ENCODE measurements at regions not wholly inside any gene's neighbourhood (a gene's known extent, or its start where the extent isn't known, plus 50 kb on each side); places are given as distances from the start of the nearest gene placed in this dataset.
"Not testable (repeated sequence)": the region's sequence is repeated elsewhere in the genome, so short reads cannot be mapped to it uniquely, and the experiment has no call there.

DNA sequence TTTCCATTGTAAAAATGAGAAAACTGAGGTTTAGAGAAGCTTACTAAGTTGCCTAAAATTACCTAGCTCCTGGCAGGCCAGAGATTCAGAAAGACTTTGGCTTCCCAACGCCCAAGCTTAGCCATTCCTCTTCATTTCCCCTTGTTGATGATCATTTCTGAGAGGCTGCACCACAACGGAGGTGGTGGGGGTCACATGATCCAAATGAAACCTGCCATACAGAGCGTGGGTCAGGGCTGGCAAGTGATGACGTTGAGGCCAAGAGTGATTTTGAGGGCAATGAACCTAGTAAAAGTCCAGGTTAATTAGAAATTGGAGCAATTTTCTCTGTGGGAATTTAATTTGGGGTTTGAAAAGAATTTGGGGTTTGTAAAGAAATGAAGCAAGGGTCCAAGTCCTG is 109.9 kb downstream of the TMEM182 start:
- no peak for DNase-seq

- no peak for DNase-seq
These were observed 110.6 kb downstream of the TMEM182 start for GRCh38 chr2:102872388-102872787.

GRCh38 chr2:102879513-102879912 is 117.7 kb downstream of the TMEM182 start:
- not testable (repeated sequence) for DNase-seq

DNA sequence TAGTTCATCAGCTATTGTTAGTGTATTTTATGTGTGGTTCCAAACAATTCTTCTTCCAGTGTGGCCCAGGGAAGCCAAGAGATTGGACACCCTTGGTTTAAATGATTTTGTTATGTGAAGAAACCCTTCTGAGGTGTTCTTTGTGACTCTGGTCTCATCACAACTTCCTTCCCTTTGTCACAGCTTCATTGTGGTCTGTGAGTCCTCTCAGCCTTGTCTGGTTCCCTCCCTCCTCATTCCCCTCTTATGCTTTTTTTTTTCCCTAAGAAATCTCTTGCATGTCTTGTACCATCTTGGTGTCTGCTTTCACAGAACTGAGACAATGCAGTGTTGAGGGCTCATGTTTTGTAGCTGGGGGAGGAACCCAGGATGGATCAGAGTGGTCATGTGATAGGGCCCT is 118.9 kb downstream of the TMEM182 start:
- no peak for DNase-seq

- no peak for DNase-seq
These were observed 124.5 kb downstream of the TMEM182 start for GRCh38 chr2:102886216-102886893.

- DNase-seq, result no peak
These were observed 126.7 kb downstream of the TMEM182 start for GRCh38 chr2:102888514-102888913.

DNA sequence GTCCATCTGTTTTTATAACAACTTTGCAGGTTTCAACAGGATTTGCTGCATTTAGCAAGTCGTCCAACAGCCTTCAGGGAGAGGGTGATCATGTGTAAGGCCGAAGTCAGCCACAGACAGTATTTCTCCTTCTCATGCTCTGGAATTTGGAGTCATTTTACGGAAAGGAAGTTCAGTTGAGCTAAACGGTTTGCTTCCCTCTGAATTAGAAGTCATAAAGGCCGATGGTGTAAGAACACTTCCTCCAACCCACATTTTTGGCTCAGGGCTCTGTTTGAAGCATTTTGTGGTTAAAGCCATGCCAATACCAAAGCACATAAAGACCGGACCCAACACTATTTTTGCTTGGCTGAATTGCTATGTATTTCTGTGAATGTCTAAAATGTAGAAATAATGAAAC is 129.5 kb downstream of the TMEM182 start:
- DNase-seq, result no peak

GRCh38 chr2:102892698-102893310 is 131.0 kb downstream of the TMEM182 start:
- DNase-seq, result no peak

DNA sequence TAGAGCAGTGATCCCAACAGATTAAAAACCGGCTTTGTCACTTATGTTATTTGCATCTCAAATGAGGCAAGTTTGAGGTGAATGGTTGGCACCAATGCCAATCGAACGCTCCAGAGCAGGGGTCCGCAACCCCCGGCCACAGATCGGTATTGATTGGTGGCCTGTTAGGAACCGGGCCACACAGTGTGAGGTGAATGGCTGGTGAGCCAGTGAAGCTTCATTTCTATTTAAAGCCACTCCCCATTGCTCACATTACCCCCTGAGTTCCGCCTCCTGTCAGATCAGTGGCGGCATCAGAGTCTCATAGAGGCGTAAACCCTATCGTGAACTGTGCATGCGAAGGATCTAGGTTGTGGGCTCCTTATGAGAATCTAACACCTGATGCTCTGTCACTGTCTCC is 132.0 kb downstream of the TMEM182 start:
- DNase-seq, result no peak

- no peak for DNase-seq
These were observed 133.5 kb downstream of the TMEM182 start for GRCh38 chr2:102895376-102895775.

GRCh38 chr2:102909240-102909639 is 147.4 kb downstream of the TMEM182 start:
- not testable (repeated sequence) for DNase-seq

GRCh38 chr2:102910724-102911123 is 148.9 kb downstream of the TMEM182 start:
- no peak for DNase-seq

DNA sequence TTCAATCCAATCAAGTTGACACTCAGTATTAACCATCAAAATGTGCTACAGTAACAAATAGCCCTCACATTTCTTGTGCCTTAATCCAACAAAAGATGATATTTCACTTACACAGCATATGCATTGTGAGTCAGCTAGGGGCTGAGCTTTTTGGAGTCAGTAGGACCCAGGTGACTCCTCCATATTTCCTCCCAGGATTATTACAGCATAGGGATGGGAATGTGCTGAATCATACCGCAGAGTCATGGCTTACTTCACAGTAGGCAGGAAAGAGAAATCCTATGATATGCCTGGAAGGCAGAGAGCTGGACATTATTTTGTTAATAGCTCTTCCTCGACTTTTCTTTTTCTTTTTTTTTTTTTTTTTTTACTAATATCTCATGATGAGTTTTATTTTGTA is 153.3 kb downstream of the TMEM182 start:
- no peak for DNase-seq

- DNase-seq, result no peak
These were observed 160.5 kb downstream of the TMEM182 start for GRCh38 chr2:102922321-102922720.

- no peak for DNase-seq
These were observed 163.2 kb downstream of the TMEM182 start for GRCh38 chr2:102925003-102925402.

- no peak for DNase-seq
These were observed 166.0 kb downstream of the TMEM182 start for GRCh38 chr2:102927854-102928267.

GRCh38 chr2:102929721-102930120 is 167.9 kb downstream of the TMEM182 start:
- no peak for DNase-seq

- no peak for DNase-seq
These were observed 170.7 kb downstream of the TMEM182 start for GRCh38 chr2:102932501-102932900.

GRCh38 chr2:102939207-102939606 is 177.4 kb downstream of the TMEM182 start:
- DNase-seq, result no peak

- DNase-seq, result peak in 1 of 14 donors; percentile 10
These were observed 178.9 kb downstream of the TMEM182 start for GRCh38 chr2:102940684-102941083.

- no peak for DNase-seq
These were observed 180.3 kb downstream of the TMEM182 start for GRCh38 chr2:102942107-102942506.

- DNase-seq, result no peak
These were observed 181.4 kb downstream of the TMEM182 start for GRCh38 chr2:102943251-102943650.

DNA sequence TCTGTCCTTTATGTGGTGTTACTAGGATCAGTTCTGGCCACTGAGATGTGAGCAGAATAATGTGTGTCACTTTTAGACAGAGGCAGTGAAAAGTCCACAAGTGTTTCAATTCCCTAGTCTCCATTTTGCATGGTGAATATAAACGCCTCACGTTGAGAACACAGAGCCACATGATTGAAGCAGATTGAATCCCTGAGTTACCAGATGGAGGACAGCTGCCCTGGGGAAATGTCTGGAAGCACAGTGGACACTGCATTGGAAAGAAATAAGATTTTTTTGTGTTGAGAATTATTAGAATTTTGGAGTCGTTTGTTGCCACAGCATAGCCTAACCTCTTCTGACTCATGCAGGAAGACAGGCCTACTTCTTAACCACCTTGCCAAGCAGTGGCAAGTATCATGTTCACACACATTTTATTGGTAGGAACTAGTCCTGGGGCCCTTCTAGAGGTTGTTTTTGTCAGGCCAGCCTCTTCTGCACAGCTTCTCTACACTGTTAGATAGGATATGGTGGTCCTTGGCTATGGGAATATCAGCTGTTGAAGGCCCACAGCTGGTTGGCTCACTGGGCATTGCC is 188.6 kb downstream of the TMEM182 start:
- DNase-seq, result no peak

- DNase-seq, result no peak
These were observed 189.4 kb downstream of the TMEM182 start for GRCh38 chr2:102951249-102951648.
